HG03095 (cell line): ENCODE measurements at regions not wholly inside any gene's neighbourhood (a gene's known extent, or its start where the extent isn't known, plus 50 kb on each side); places are given as distances from the start of the nearest gene placed in this dataset.
"Not testable (repeated sequence)": the region's sequence is repeated elsewhere in the genome, so short reads cannot be mapped to it uniquely, and the experiment has no call there.

Experiments used
- ATAC-seq: cut with Tn5 transposase; IDR thresholded peaks from one replicate; pipeline ENCODE4 v1.9.1; 2021; ENCODE audit warnings: moderate library complexity; ENCODE audit not compliant: unreplicated experiment

- not testable (repeated sequence) for ATAC-seq
Observed at GRCh38 chr6:71360556-71361335, 72.1 kb downstream of the OGFRL1 start.

GRCh38 chr6:71364889-71365542, 76.4 kb downstream of the OGFRL1 start:
- ATAC-seq: no peak

GRCh38 chr6:71367756-71368155, 79.1 kb downstream of the OGFRL1 start:
- no peak for ATAC-seq

- ATAC-seq: no peak
Observed at GRCh38 chr6:71368284-71368683, 79.7 kb downstream of the OGFRL1 start.

GRCh38 chr6:71371559-71371958, 82.9 kb downstream of the OGFRL1 start:
- no peak for ATAC-seq

GRCh38 chr6:71373943-71374342, 85.3 kb downstream of the OGFRL1 start:
- no peak for ATAC-seq

GRCh38 chr6:71375676-71376075, 87.1 kb downstream of the OGFRL1 start:
- no peak for ATAC-seq

GRCh38 chr6:71376830-71377229, 88.2 kb downstream of the OGFRL1 start:
- ATAC-seq: no peak

GRCh38 chr6:71383476-71383875, 94.9 kb downstream of the OGFRL1 start:
- no peak for ATAC-seq

GRCh38 chr6:71383901-71384489, 95.4 kb downstream of the OGFRL1 start:
- ATAC-seq: no peak

- no peak for ATAC-seq
Observed at GRCh38 chr6:71385111-71385822, 96.7 kb downstream of the OGFRL1 start.

GRCh38 chr6:71386215-71386614, 97.6 kb downstream of the OGFRL1 start:
- no peak for ATAC-seq

GRCh38 chr6:71387179-71387578, 98.6 kb downstream of the OGFRL1 start:
- ATAC-seq: no peak

- ATAC-seq: no peak
Observed at GRCh38 chr6:71388068-71388744, 99.6 kb downstream of the OGFRL1 start.

GRCh38 chr6:71388856-71389527, 100.4 kb downstream of the OGFRL1 start:
- no peak for ATAC-seq

GRCh38 chr6:71391126-71391525, 102.5 kb downstream of the OGFRL1 start:
- no peak for ATAC-seq

- no peak for ATAC-seq
Observed at GRCh38 chr6:71392276-71392675, 103.7 kb downstream of the OGFRL1 start.

- no peak for ATAC-seq
Observed at GRCh38 chr6:71393471-71393870, 104.9 kb downstream of the OGFRL1 start.

- no peak for ATAC-seq
Observed at GRCh38 chr6:71393981-71394432, 105.4 kb downstream of the OGFRL1 start.

- no peak for ATAC-seq
Observed at GRCh38 chr6:71394926-71395325, 106.3 kb downstream of the OGFRL1 start.
